ENCODE measurements at regions not wholly inside any gene's neighbourhood (a gene's known extent, or its start where the extent isn't known, plus 50 kb on each side); places are given as distances from the start of the nearest gene placed in this dataset.

DNA sequence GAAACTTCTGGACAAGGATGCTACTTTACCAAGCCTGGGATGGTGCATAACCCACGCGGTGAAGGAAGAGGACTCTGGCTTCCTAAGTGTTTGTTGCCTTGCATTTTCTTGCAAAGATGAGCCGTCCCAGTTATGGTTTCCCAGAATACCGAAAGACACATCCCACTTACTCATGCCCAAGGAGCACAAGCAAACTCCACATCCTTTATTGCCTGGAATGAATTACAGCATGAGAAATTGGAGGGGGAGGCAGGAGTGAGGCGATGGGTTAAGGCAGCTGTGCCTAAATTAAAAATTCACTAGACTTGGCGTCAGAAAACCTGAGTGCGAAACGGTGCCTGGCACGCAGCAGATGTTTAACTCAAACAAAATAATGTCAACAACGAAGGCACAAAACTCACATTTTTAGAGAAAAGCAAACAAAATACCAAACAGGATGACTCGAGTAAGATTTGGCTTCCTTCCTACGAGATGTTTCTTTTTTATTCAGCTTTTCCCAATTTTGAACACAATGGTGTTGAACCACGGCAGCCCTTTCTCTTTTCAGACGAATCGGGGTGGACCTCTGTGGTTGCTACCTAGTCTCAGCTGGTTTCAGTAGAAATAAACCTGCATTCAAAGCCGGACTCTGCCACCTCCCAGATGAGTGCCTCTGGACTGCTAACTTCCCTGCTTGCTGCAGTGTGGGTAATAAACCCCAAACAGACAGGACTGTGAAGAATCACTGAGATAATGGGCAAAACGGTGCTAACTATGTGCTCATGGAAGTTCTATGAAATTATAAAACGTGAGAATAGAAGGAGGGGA lies 100.3 kb upstream of the NCK2 start:
- Histone ChIP-seq H3K27me3 (ENCODE audit: control insufficient read depth, insufficient read depth, low read length, poor library complexity, severe bottlenecking) (no peaks in the 10 kb centered on the region), H3K9ac (ENCODE audit: extremely low read depth, low read length, poor library complexity, severe bottlenecking) (no peak overlapping the region), H3K27ac (ENCODE audit: low read depth, low read length) (no peak overlapping the region), H3K36me3 (ENCODE audit: control insufficient read depth, insufficient read depth, low read length) (no peaks in the 10 kb centered on the region), H3K4me1 (ENCODE audit: control insufficient read depth, insufficient read depth, low read length) (no peaks in the 10 kb centered on the region), H3K4me3 (ENCODE audit: low read length) (no peak overlapping the region), H3K9me3 (ENCODE audit: control insufficient read depth, low read length) (no peaks in the 10 kb centered on the region)
- no peak overlapping the region for H3K4me3 Mint-ChIP-seq
- WGBS, 2 experiments (ENCODE audit: insufficient coverage in 1 of 2, insufficient read length in 1 of 2): 89 to 94% methylated on average over 17 to 18 of the region's 18 CpGs
- peaks cover 2% of the 10 kb centered on the region for H3K9me3 Mint-ChIP-seq
- H3K4me1 Mint-ChIP-seq: peaks cover 6% of the 10 kb centered on the region
- H3K27me3 Mint-ChIP-seq (ENCODE audit: insufficient read depth): peaks cover 5% of the 10 kb centered on the region
- H3K36me3 Mint-ChIP-seq (ENCODE audit: low read depth): no peaks in the 10 kb centered on the region
- no peak overlapping the region for H3K27ac Mint-ChIP-seq
- TF ChIP-seq, protein P1, sequence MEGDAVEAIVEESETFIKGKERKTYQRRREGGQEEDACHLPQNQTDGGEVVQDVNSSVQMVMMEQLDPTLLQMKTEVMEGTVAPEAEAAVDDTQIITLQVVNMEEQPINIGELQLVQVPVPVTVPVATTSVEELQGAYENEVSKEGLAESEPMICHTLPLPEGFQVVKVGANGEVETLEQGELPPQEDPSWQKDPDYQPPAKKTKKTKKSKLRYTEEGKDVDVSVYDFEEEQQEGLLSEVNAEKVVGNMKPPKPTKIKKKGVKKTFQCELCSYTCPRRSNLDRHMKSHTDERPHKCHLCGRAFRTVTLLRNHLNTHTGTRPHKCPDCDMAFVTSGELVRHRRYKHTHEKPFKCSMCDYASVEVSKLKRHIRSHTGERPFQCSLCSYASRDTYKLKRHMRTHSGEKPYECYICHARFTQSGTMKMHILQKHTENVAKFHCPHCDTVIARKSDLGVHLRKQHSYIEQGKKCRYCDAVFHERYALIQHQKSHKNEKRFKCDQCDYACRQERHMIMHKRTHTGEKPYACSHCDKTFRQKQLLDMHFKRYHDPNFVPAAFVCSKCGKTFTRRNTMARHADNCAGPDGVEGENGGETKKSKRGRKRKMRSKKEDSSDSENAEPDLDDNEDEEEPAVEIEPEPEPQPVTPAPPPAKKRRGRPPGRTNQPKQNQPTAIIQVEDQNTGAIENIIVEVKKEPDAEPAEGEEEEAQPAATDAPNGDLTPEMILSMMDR (conservative IDR thresholded peaks at IDR 0.05): no peak
- DNase-seq: no peak

DNA sequence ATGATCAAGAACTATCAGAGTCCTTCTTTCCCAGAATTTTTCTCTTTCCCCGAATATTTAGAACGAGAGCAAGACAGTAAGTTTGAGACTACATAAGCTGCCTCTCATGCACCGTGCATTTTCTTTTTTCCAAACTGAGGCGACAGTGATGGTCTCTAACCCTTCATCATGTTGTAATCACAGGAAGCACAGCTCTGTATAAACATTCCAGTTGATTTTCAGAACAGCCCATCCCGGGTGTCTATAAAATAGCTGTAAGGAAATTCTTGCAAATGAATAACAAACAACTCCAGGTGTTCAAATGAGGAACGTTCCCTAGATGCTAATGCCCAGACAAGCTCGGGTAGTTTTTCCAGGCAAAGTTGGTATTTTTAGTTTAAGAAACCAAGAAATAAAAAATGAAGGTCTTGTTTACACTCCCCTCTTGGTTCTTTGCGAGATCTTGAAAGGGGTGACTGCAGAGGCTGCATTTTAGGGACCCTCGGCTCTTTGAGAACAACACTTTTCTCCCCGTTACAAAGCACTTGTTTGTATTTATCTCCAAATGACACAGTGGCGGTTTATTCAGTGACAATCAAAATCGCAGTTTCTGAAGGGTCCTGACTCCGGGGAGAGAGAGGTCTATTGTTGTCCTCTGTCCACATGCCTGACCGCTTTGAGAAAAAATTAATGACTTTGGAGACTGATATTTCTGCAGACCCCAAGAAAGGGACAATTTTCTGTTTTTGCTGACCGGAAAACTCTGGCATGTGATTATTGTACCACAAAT lies 101.1 kb upstream of the NCK2 start:
- H3K27me3 ChIP-seq (ENCODE audit: control insufficient read depth, insufficient read depth, low read length, poor library complexity, severe bottlenecking): no peaks in the 10 kb centered on the region
- WGBS, 2 experiments (ENCODE audit: insufficient coverage in 1 of 2, insufficient read length in 1 of 2): 90 to 92% methylated on average over 12 to 15 of the region's 15 CpGs
- peaks cover 5% of the 10 kb centered on the region for H3K27me3 Mint-ChIP-seq (ENCODE audit: insufficient read depth)

DNA sequence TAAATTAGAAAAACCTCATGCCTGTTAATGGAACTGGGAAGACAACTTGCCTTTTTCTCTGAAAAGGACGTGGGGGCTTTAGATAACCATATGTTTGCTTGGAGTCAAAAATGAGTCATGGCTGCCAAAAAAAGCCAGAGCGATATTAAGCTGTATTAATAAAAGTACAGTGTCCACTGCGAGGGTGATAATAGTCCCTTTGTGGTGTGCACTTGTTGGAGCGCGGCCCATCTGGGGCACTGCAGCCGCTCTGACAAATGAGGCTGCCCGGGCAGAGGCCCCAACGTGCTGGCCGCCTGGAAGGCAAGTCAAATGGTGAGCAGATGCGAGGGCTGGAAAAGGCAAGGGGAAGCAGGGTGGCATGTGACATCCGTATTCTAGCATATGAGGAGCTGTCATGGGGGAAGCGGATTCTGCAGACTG lies 103.3 kb upstream of the NCK2 start:
- DNase-seq: no peak
- no peaks in the 10 kb centered on the region for H3K36me3 Mint-ChIP-seq (ENCODE audit: low read depth)
- peaks cover 2% of the 10 kb centered on the region for H3K27me3 Mint-ChIP-seq (ENCODE audit: insufficient read depth)
- TF ChIP-seq, protein P1 (conservative IDR thresholded peaks at IDR 0.05): no peak
- Histone ChIP-seq H3K9ac (ENCODE audit: extremely low read depth, low read length, poor library complexity, severe bottlenecking) (no peak overlapping the region), H3K4me1 (ENCODE audit: control insufficient read depth, insufficient read depth, low read length) (no peaks in the 10 kb centered on the region), H3K4me3 (ENCODE audit: low read length) (no peak overlapping the region), H3K27me3 (ENCODE audit: control insufficient read depth, insufficient read depth, low read length, poor library complexity, severe bottlenecking) (no peaks in the 10 kb centered on the region), H3K9me3 (ENCODE audit: control insufficient read depth, low read length) (no peaks in the 10 kb centered on the region), H3K27ac (ENCODE audit: low read depth, low read length) (peak overlapping the region; percentile 36), H3K36me3 (ENCODE audit: control insufficient read depth, insufficient read depth, low read length) (no peaks in the 10 kb centered on the region)
- peaks cover 6% of the 10 kb centered on the region for H3K4me1 Mint-ChIP-seq
- H3K4me3 Mint-ChIP-seq: no peak overlapping the region
- WGBS, 2 experiments (ENCODE audit: insufficient coverage in 1 of 2, insufficient read length in 1 of 2): 77 to 89% methylated on average over 11 to 12 of the region's 12 CpGs
- H3K9me3 Mint-ChIP-seq: no peaks in the 10 kb centered on the region
- H3K27ac Mint-ChIP-seq: no peak overlapping the region

More for the DNA sequence above, 101.1 kb upstream of the NCK2 start:
- no peaks in the 10 kb centered on the region for H3K4me1 ChIP-seq (ENCODE audit: control insufficient read depth, insufficient read depth, low read length)
- no peak overlapping the region for H3K9ac ChIP-seq (ENCODE audit: extremely low read depth, low read length, poor library complexity, severe bottlenecking)
- H3K27ac ChIP-seq (ENCODE audit: low read depth, low read length): no peak overlapping the region
- DNase-seq: no peak
- no peaks in the 10 kb centered on the region for H3K36me3 ChIP-seq (ENCODE audit: control insufficient read depth, insufficient read depth, low read length)
- no peak overlapping the region for H3K4me3 Mint-ChIP-seq
- H3K27ac Mint-ChIP-seq: no peak overlapping the region
- TF ChIP-seq, protein P1 (conservative IDR thresholded peaks at IDR 0.05): no peak
- no peaks in the 10 kb centered on the region for H3K36me3 Mint-ChIP-seq (ENCODE audit: low read depth)
- no peak overlapping the region for H3K4me3 ChIP-seq (ENCODE audit: low read length)
- H3K9me3 ChIP-seq (ENCODE audit: control insufficient read depth, low read length): no peaks in the 10 kb centered on the region
- no peaks in the 10 kb centered on the region for H3K9me3 Mint-ChIP-seq
- H3K4me1 Mint-ChIP-seq: peaks cover 6% of the 10 kb centered on the region

Measured in endodermal cell (in vitro differentiated cells).